ENCODE measurements at regions not wholly inside any gene's neighbourhood (a gene's known extent, or its start where the extent isn't known, plus 50 kb on each side); places are given as distances from the start of the nearest gene placed in this dataset.
"Not testable (repeated sequence)": the region's sequence is repeated elsewhere in the genome, so short reads cannot be mapped to it uniquely, and the experiment has no call there.

- H3K4me1 ChIP-seq (ENCODE audit: insufficient read depth, low read length) = no peaks in the 10 kb centered on the region
- no peaks in the 10 kb centered on the region for H3K36me3 ChIP-seq (ENCODE audit: insufficient read depth, low read length)
- ChIA-PET POLR2A (ENCODE audit: partially characterized antibody) (no interaction called here), CTCF (ENCODE audit: partially characterized antibody) (no interaction called here)
- intact Hi-C loops (cut with micrococcal nuclease) = no loop called here
- H3K9me3 Mint-ChIP-seq = peaks cover 2 to 29% (median 17%) of the 10 kb centered on the region in 8 donors
- no peak for DNase-seq
- H3K36me3 Mint-ChIP-seq = no peaks in the 10 kb centered on the region
- no peak overlapping the region for H3K4me3 ChIP-seq (ENCODE audit: low read length in 2 of 2)
- H3K9me3 ChIP-seq (ENCODE audit: control insufficient read depth in 1 of 2, low read length in 2 of 2) = peaks cover 0 to 4% of the 10 kb centered on the region in 2 donors
- no peak overlapping the region for H3K4me3 Mint-ChIP-seq
- no peaks in the 10 kb centered on the region for H3K27me3 ChIP-seq (ENCODE audit: insufficient read depth, low read length)
- no peak overlapping the region for H3K27ac Mint-ChIP-seq
- H3K4me1 Mint-ChIP-seq = no peaks in the 10 kb centered on the region
- H3K27ac ChIP-seq (ENCODE audit: low read depth, low read length) = no peak overlapping the region
- no peaks in the 10 kb centered on the region for H3K27me3 Mint-ChIP-seq
These were observed 122.2 kb upstream of the GMNC start for GRCh38 chr3:190984502-190985244.

DNA sequence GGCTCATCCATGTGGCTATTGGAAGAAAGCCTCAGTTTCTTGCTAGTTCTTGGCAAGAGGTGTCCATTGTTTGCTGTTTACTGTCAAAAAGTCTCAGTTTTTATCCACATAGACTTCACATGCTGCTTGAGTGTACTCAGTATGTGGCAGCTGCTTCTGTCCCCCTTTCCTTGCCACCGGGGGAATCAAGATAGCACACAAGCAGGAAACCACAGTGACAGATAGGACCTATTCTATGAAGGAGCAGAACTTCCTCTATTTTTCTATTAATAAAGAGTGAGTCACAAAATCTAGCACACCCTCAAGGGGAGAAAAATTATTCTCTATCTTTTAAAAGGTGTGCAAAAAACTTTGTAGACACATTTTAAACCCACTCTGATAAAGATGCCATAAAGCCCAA is 121.4 kb upstream of the GMNC start:
- Mint-ChIP-seq H3K4me3 (no peak overlapping the region), H3K4me1 (no peaks in the 10 kb centered on the region), H3K27ac (no peak overlapping the region), H3K27me3 (no peaks in the 10 kb centered on the region), H3K9me3 (peaks cover 2 to 22% (median 13%) of the 10 kb centered on the region in 8 donors), H3K36me3 (no peaks in the 10 kb centered on the region)
- no peaks in the 10 kb centered on the region for H3K27me3 ChIP-seq (ENCODE audit: insufficient read depth, low read length)
- H3K4me3 ChIP-seq (ENCODE audit: low read length in 2 of 2) = no peak overlapping the region
- CTCF ChIA-PET (ENCODE audit: partially characterized antibody) = no interaction called here
- POLR2A ChIA-PET (ENCODE audit: partially characterized antibody) = no interaction called here
- intact Hi-C loops (cut with micrococcal nuclease) = no loop called here
- DNase-seq = no peak
- H3K9me3 ChIP-seq (ENCODE audit: control insufficient read depth in 1 of 2, low read length in 2 of 2) = peaks cover 0 to 4% of the 10 kb centered on the region in 2 donors
- no peaks in the 10 kb centered on the region for H3K36me3 ChIP-seq (ENCODE audit: insufficient read depth, low read length)
- H3K4me1 ChIP-seq (ENCODE audit: insufficient read depth, low read length) = no peaks in the 10 kb centered on the region
- H3K27ac ChIP-seq (ENCODE audit: low read depth, low read length) = no peak overlapping the region

- POLR2A ChIA-PET (ENCODE audit: partially characterized antibody) = no interaction called here
- no peak overlapping the region for H3K27ac Mint-ChIP-seq
- H3K36me3 Mint-ChIP-seq = no peaks in the 10 kb centered on the region
- Histone ChIP-seq H3K27ac (ENCODE audit: low read depth, low read length) (no peak overlapping the region), H3K9me3 (ENCODE audit: control insufficient read depth in 1 of 2, low read length in 2 of 2) (no peaks in the 10 kb centered on the region), H3K4me3 (ENCODE audit: low read length in 2 of 2) (no peak overlapping the region), H3K36me3 (ENCODE audit: insufficient read depth, low read length) (no peaks in the 10 kb centered on the region), H3K27me3 (ENCODE audit: insufficient read depth, low read length) (no peaks in the 10 kb centered on the region), H3K4me1 (ENCODE audit: insufficient read depth, low read length) (no peaks in the 10 kb centered on the region)
- CTCF ChIA-PET (ENCODE audit: partially characterized antibody) = interaction anchor here (1.9 kb wide), 1 partner anchor 10 kb away, joined by 4 read pairs; no protein-coding TSS in a partner anchor
- H3K4me3 Mint-ChIP-seq = no peak overlapping the region
- H3K9me3 Mint-ChIP-seq = peaks cover 0 to 2% (median 0%) of the 10 kb centered on the region in 8 donors
- H3K27me3 Mint-ChIP-seq = no peaks in the 10 kb centered on the region
- no peak for DNase-seq
- H3K4me1 Mint-ChIP-seq = no peaks in the 10 kb centered on the region
- intact Hi-C loops (cut with micrococcal nuclease) = no loop called here
These were observed 111.3 kb upstream of the GMNC start for GRCh38 chr3:190973771-190974170.

DNA sequence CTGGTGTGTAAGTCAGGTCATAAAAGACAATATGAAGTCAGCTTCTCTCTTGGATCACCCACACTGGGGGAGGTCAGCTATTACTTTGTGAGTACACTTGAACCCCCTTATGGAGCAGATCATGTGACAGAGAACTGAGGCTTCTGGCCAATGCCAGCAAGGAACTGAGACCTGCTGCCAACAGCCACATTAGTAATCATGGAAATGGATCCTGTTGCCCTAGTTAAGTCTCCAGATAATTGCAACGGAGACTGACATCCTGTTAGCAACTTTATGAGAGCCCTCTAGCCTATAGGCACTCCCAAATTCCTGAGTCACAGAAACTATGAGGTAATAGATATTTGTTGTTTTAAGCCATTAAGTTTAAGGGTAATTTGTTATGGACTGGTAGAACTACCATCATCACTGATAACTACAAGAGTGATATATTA is 110.4 kb upstream of the GMNC start:
- Mint-ChIP-seq H3K27ac (no peak overlapping the region), H3K4me1 (no peaks in the 10 kb centered on the region), H3K4me3 (no peak overlapping the region), H3K36me3 (no peaks in the 10 kb centered on the region), H3K9me3 (peaks cover 0 to 2% (median 0%) of the 10 kb centered on the region in 8 donors), H3K27me3 (no peaks in the 10 kb centered on the region)
- POLR2A ChIA-PET (ENCODE audit: partially characterized antibody) = no interaction called here
- H3K27ac ChIP-seq (ENCODE audit: low read depth, low read length) = no peak overlapping the region
- no peaks in the 10 kb centered on the region for H3K4me1 ChIP-seq (ENCODE audit: insufficient read depth, low read length)
- CTCF ChIA-PET (ENCODE audit: partially characterized antibody) = interaction anchor here (1.9 kb wide), 1 partner anchor 9 kb away, joined by 4 read pairs; no protein-coding TSS in a partner anchor
- no peak overlapping the region for H3K4me3 ChIP-seq (ENCODE audit: low read length in 2 of 2)
- H3K9me3 ChIP-seq (ENCODE audit: control insufficient read depth in 1 of 2, low read length in 2 of 2) = no peaks in the 10 kb centered on the region
- no peaks in the 10 kb centered on the region for H3K36me3 ChIP-seq (ENCODE audit: insufficient read depth, low read length)
- DNase-seq = no peak
- H3K27me3 ChIP-seq (ENCODE audit: insufficient read depth, low read length) = no peaks in the 10 kb centered on the region
- intact Hi-C loops (cut with micrococcal nuclease) = no loop called here

GRCh38 chr3:190972196-190972595 is 109.7 kb upstream of the GMNC start:
- Histone ChIP-seq H3K27ac (ENCODE audit: low read depth, low read length) (no peak overlapping the region), H3K4me1 (ENCODE audit: insufficient read depth, low read length) (no peaks in the 10 kb centered on the region), H3K36me3 (ENCODE audit: insufficient read depth, low read length) (no peaks in the 10 kb centered on the region), H3K4me3 (ENCODE audit: low read length in 2 of 2) (no peak overlapping the region), H3K27me3 (ENCODE audit: insufficient read depth, low read length) (no peaks in the 10 kb centered on the region), H3K9me3 (ENCODE audit: control insufficient read depth in 1 of 2, low read length in 2 of 2) (no peaks in the 10 kb centered on the region)
- ChIA-PET CTCF (ENCODE audit: partially characterized antibody) (no interaction called here), POLR2A (ENCODE audit: partially characterized antibody) (no interaction called here)
- Mint-ChIP-seq H3K9me3 (no peaks in the 10 kb centered on the region), H3K27me3 (no peaks in the 10 kb centered on the region), H3K4me1 (no peaks in the 10 kb centered on the region), H3K36me3 (no peaks in the 10 kb centered on the region), H3K4me3 (no peak overlapping the region), H3K27ac (no peak overlapping the region)
- DNase-seq = no peak
- intact Hi-C loops (cut with micrococcal nuclease) = no loop called here

DNA sequence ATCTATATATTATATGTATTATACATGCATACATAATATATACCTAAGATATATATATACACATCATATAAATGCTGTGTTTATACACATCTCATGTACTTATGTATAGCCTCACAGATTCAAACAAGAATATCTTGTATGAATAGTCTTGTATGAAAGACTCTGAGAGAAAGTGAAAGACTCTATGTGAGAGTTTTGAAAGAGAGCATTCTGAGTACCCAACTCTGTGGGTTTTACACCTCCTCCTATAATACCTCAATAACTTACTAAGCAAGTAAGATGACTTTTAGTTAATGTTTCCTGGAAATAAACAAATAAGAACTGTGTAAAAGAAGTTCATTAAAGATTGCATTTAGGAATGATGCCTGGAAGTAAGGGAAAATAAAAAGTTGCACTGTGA is 108.1 kb upstream of the GMNC start:
- intact Hi-C loops (cut with micrococcal nuclease) = no loop called here
- no peaks in the 10 kb centered on the region for H3K27me3 Mint-ChIP-seq
- H3K27me3 ChIP-seq (ENCODE audit: insufficient read depth, low read length) = no peaks in the 10 kb centered on the region
- H3K36me3 Mint-ChIP-seq = no peaks in the 10 kb centered on the region
- no peak for DNase-seq
- POLR2A ChIA-PET (ENCODE audit: partially characterized antibody) = no interaction called here
- H3K4me3 ChIP-seq (ENCODE audit: low read length in 2 of 2) = no peak overlapping the region
- no peak overlapping the region for H3K27ac Mint-ChIP-seq
- no peaks in the 10 kb centered on the region for H3K4me1 Mint-ChIP-seq
- CTCF ChIA-PET (ENCODE audit: partially characterized antibody) = no interaction called here
- H3K4me1 ChIP-seq (ENCODE audit: insufficient read depth, low read length) = no peaks in the 10 kb centered on the region
- H3K27ac ChIP-seq (ENCODE audit: low read depth, low read length) = no peak overlapping the region
- no peaks in the 10 kb centered on the region for H3K9me3 Mint-ChIP-seq
- H3K9me3 ChIP-seq (ENCODE audit: control insufficient read depth in 1 of 2, low read length in 2 of 2) = no peaks in the 10 kb centered on the region
- H3K36me3 ChIP-seq (ENCODE audit: insufficient read depth, low read length) = no peaks in the 10 kb centered on the region
- no peak overlapping the region for H3K4me3 Mint-ChIP-seq

DNA sequence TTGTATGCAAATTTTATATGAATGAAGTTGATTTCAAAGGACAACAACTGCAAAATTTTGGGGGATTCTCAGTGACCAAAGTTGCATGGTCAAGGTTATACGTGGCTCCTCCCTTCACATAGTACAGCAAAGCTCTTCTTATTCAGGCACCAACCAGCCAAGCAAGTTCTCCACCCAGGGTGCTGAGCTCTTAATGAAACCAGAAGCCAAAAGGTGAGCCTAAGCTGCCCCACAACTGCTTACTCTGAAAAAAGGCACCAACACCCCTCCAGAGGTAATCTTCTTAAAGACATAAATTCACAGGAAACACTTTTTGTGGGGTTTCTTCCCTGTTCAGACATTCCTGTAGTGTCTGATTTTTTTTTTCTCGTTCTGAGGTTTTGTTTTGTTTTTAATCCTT is 106.1 kb upstream of the GMNC start:
- Histone ChIP-seq H3K36me3 (ENCODE audit: insufficient read depth, low read length) (no peaks in the 10 kb centered on the region), H3K4me1 (ENCODE audit: insufficient read depth, low read length) (no peaks in the 10 kb centered on the region), H3K27ac (ENCODE audit: low read depth, low read length) (no peak overlapping the region), H3K27me3 (ENCODE audit: insufficient read depth, low read length) (no peaks in the 10 kb centered on the region), H3K4me3 (ENCODE audit: low read length in 2 of 2) (no peak overlapping the region), H3K9me3 (ENCODE audit: control insufficient read depth in 1 of 2, low read length in 2 of 2) (no peaks in the 10 kb centered on the region)
- Mint-ChIP-seq H3K9me3 (peaks cover 0 to 5% (median 1%) of the 10 kb centered on the region in 8 donors), H3K27ac (no peak overlapping the region), H3K4me3 (no peak overlapping the region), H3K36me3 (no peaks in the 10 kb centered on the region), H3K4me1 (no peaks in the 10 kb centered on the region), H3K27me3 (no peaks in the 10 kb centered on the region)
- DNase-seq = no peak
- ChIA-PET CTCF (ENCODE audit: partially characterized antibody) (no interaction called here), POLR2A (ENCODE audit: partially characterized antibody) (no interaction called here)
- intact Hi-C loops (cut with micrococcal nuclease) = no loop called here

- H3K36me3 Mint-ChIP-seq; H3K4me1 ChIP-seq (ENCODE audit: insufficient read depth, low read length); H3K9me3 ChIP-seq (ENCODE audit: control insufficient read depth in 1 of 2, low read length in 2 of 2); H3K27me3 ChIP-seq (ENCODE audit: insufficient read depth, low read length); DNase-seq; H3K4me3 ChIP-seq (ENCODE audit: low read length in 2 of 2); H3K4me1 Mint-ChIP-seq; H3K4me3 Mint-ChIP-seq; intact Hi-C loops (cut with micrococcal nuclease); CTCF ChIA-PET (ENCODE audit: partially characterized antibody); H3K27me3 Mint-ChIP-seq; H3K27ac ChIP-seq (ENCODE audit: low read depth, low read length); H3K36me3 ChIP-seq (ENCODE audit: insufficient read depth, low read length); POLR2A ChIA-PET (ENCODE audit: partially characterized antibody); H3K9me3 Mint-ChIP-seq; H3K27ac Mint-ChIP-seq: not testable (repeated sequence)
These were observed 102.4 kb upstream of the GMNC start for GRCh38 chr3:190964931-190965330.

All from CD4-positive, alpha-beta memory T cell (primary cell).